Prostate gland (tissue), 2 donors: ENCODE measurements at regions not wholly inside any gene's neighbourhood (a gene's known extent, or its start where the extent isn't known, plus 50 kb on each side); places are given as distances from the start of the nearest gene placed in this dataset.
"Not testable (repeated sequence)": the region's sequence is repeated elsewhere in the genome, so short reads cannot be mapped to it uniquely, and the experiment has no call there.

ENCODE experiments used
- DNase-seq: peaks from one replicate; pipeline ENCODE4 v3.0.0-alpha.2; 2019; ENCODE audit warnings: low spot score
- H3K27ac ChIP-seq, 2 donors: fragments of 200-600 bp; sonication (generic); 2 replicates each; pipeline ENCODE4 v1.5.1; 2017 to 2019
- H3K27me3 ChIP-seq: fragments of 200-600 bp; sonication (generic); replicated peaks from 2 replicates; pipeline ENCODE4 v1.5.1; 2019; ENCODE audit not compliant: insufficient read depth
- H3K36me3 ChIP-seq, 2 donors: fragments of 200-600 bp; sonication (generic); 1 replicate in 1 of 2; 2 replicates in 1 of 2; pipeline versions ENCODE4 v1.5.1 to v1.8.1; 2017 to 2019
- H3K4me1 ChIP-seq: fragments of 200-600 bp; sonication (generic); replicated peaks from 2 replicates; pipeline ENCODE4 v1.5.1; 2019
- H3K4me3 ChIP-seq, 2 donors: fragments of 200-600 bp; sonication (generic); 2 replicates each; pipeline ENCODE4 v1.5.1; 2017 to 2019
- H3K9me3 ChIP-seq: fragments of 200-600 bp; sonication (generic); 2 replicates; pipeline ENCODE4 v1.5.1; 2017
- CTCF ChIP-seq, 4 experiments: fragments of 200-600 bp in 2 of 4; fragments of 450-650 bp in 2 of 4; sonication (generic) in 2 of 4; IDR thresholded peaks; 1 replicate in 3 of 4; 2 replicates in 1 of 4; pipeline ENCODE4 v1.5.1; 2016 to 2019; ENCODE audit warnings: antibody characterized with exemption in 4 of 4, mild to moderate bottlenecking in 2 of 4, moderate library complexity in 2 of 4
- POLR2A ChIP-seq: fragments of 450-650 bp; IDR thresholded peaks from one replicate; pipeline ENCODE4 v1.6.1; 2016; ENCODE audit warnings: antibody characterized with exemption, mild to moderate bottlenecking
- POLR2AphosphoS5 ChIP-seq: sonication (generic); formaldehyde crosslinking; IDR thresholded peaks from one replicate; pipeline ENCODE4 v1.6.1; 2017; ENCODE audit warnings: antibody characterized with exemption
- WGBS: methylation state at CpG from one replicate; pipeline ENCODE4 v1.1.5; 2018; 5-methylcytosine and 5-hydroxymethylcytosine counted together
- intact Hi-C: fragments of 100-400 bp; cut with DNase I; formaldehyde crosslinking; loops from one replicate; pipeline ENCODE4 v1.14.2; 2022

- intact Hi-C loops, result no loop called here
- TF ChIP-seq CTCF (IDR thresholded peaks at IDR 0.05), result no peak
- Histone ChIP-seq H3K9me3 (no peaks in the 10 kb centered on the region), H3K4me3 (no peak overlapping the region), H3K27me3 (no peaks in the 10 kb centered on the region), H3K4me1 (no peaks in the 10 kb centered on the region), H3K36me3 (no peaks in the 10 kb centered on the region), H3K27ac (no peak overlapping the region)
- no peak for DNase-seq
- WGBS, result 100% methylated on average over 1 of the region's 1 CpG
Measured at GRCh38 chr18:11487390-11487789, 122.0 kb upstream of the SLC35G4 start.

- no peaks in the 10 kb centered on the region for H3K27me3 ChIP-seq
- no peaks in the 10 kb centered on the region for H3K9me3 ChIP-seq
- no peak overlapping the region for H3K27ac ChIP-seq
- H3K4me3 ChIP-seq, result no peak overlapping the region
- H3K4me1 ChIP-seq, result no peaks in the 10 kb centered on the region
- intact Hi-C loops, result no loop called here
- no peak for TF ChIP-seq POLR2AphosphoS5
- TF ChIP-seq CTCF (IDR thresholded peaks at IDR 0.05), result no peak
- TF ChIP-seq POLR2A, result no peak
- DNase-seq, result no peak
- no peaks in the 10 kb centered on the region for H3K36me3 ChIP-seq
Measured at GRCh38 chr18:11482271-11482670, 127.1 kb upstream of the SLC35G4 start.

GRCh38 chr18:11480692-11481091 lies 128.7 kb upstream of the SLC35G4 start:
- 76% methylated on average over 1 of the region's 1 CpG for WGBS
- Histone ChIP-seq H3K4me3 (no peak overlapping the region), H3K4me1 (no peaks in the 10 kb centered on the region), H3K9me3 (no peaks in the 10 kb centered on the region), H3K36me3 (no peaks in the 10 kb centered on the region), H3K27me3 (no peaks in the 10 kb centered on the region), H3K27ac (no peak overlapping the region)
- intact Hi-C loops, result no loop called here
- no peak for DNase-seq
- TF ChIP-seq POLR2AphosphoS5, result no peak
- no peak for TF ChIP-seq CTCF (IDR thresholded peaks at IDR 0.05)
- no peak for TF ChIP-seq POLR2A

- H3K4me1 ChIP-seq, H3K27ac ChIP-seq, DNase-seq, H3K27me3 ChIP-seq, H3K36me3 ChIP-seq, intact Hi-C loops, H3K9me3 ChIP-seq, H3K4me3 ChIP-seq: not testable (repeated sequence)
- 30% methylated on average over 7 of the region's 7 CpGs for WGBS
Measured at GRCh38 chr18:11479031-11479430, 130.4 kb upstream of the SLC35G4 start.

- no peak overlapping the region for H3K4me3 ChIP-seq
- no peaks in the 10 kb centered on the region for H3K36me3 ChIP-seq
- H3K27me3 ChIP-seq, result no peaks in the 10 kb centered on the region
- 87% methylated on average over 7 of the region's 7 CpGs for WGBS
- TF ChIP-seq POLR2AphosphoS5 (no peak), POLR2A (no peak), CTCF (IDR thresholded peaks at IDR 0.05) (no peak)
- H3K9me3 ChIP-seq, result no peaks in the 10 kb centered on the region
- H3K4me1 ChIP-seq, result no peaks in the 10 kb centered on the region
- no peak for DNase-seq
- intact Hi-C loops, result no loop called here
- no peak overlapping the region for H3K27ac ChIP-seq
Measured at GRCh38 chr18:11470941-11471340, 138.5 kb upstream of the SLC35G4 start.

- TF ChIP-seq POLR2A (no peak), CTCF (IDR thresholded peaks at IDR 0.05) (no peak), POLR2AphosphoS5 (no peak)
- no peak overlapping the region for H3K4me3 ChIP-seq
- intact Hi-C loops, result no loop called here
- no peaks in the 10 kb centered on the region for H3K36me3 ChIP-seq
- no peaks in the 10 kb centered on the region for H3K4me1 ChIP-seq
- WGBS, result 79% methylated on average over 2 of the region's 2 CpGs
- DNase-seq, result no peak
- no peak overlapping the region for H3K27ac ChIP-seq
- H3K9me3 ChIP-seq, result no peaks in the 10 kb centered on the region
- H3K27me3 ChIP-seq, result no peaks in the 10 kb centered on the region
Measured at GRCh38 chr18:11468617-11469016, 140.8 kb upstream of the SLC35G4 start.
